ENCODE measurements at regions not wholly inside any gene's neighbourhood (a gene's known extent, or its start where the extent isn't known, plus 50 kb on each side); places are given as distances from the start of the nearest gene placed in this dataset.
A peak's percentile ranks its signal among the peaks of the same experiment; 100 is the strongest.

GRCh38 chr5:163712011-163712410, 206.6 kb downstream of the MAT2B start:
- TF ChIP-seq POLR2A (IDR thresholded peaks at IDR 0.05) (no peak), CTCF (IDR thresholded peaks at IDR 0.05) (no peak)
- H3K27ac ChIP-seq, result no peak overlapping the region
- no peak overlapping the region for H3K4me3 ChIP-seq (replicated peaks in 1 of 3)
- no peak for DNase-seq
- no peaks in the 10 kb centered on the region for H3K9me3 ChIP-seq
- H3K27me3 ChIP-seq, result no peaks in the 10 kb centered on the region
- H3K36me3 ChIP-seq, result no peaks in the 10 kb centered on the region
- no peaks in the 10 kb centered on the region for H3K4me1 ChIP-seq
- intact Hi-C loops (cut with DNase I), result no loop called here

- no peak for TF ChIP-seq CTCF (IDR thresholded peaks at IDR 0.05)
- intact Hi-C loops (cut with DNase I), result no loop called here
- no peaks in the 10 kb centered on the region for H3K36me3 ChIP-seq
- H3K27ac ChIP-seq, result no peak overlapping the region
- H3K4me3 ChIP-seq (replicated peaks in 1 of 3), result no peak overlapping the region
- DNase-seq, result no peak
- no peaks in the 10 kb centered on the region for H3K27me3 ChIP-seq
- H3K9me3 ChIP-seq, result no peaks in the 10 kb centered on the region
- H3K4me1 ChIP-seq, result no peaks in the 10 kb centered on the region
- 46 to 74% methylated on average over 5 of the region's 5 CpGs for WGBS, 2 donors
Measured at GRCh38 chr5:163718272-163718671, 212.9 kb downstream of the MAT2B start.

- no peak for DNase-seq
- Histone ChIP-seq H3K4me3 (replicated peaks in 1 of 3) (no peak overlapping the region), H3K27me3 (no peaks in the 10 kb centered on the region), H3K27ac (no peak overlapping the region), H3K9me3 (no peaks in the 10 kb centered on the region), H3K36me3 (no peaks in the 10 kb centered on the region), H3K4me1 (peaks cover 0 to 3% of the 10 kb centered on the region in 2 donors)
- 75 to 82% methylated on average over 3 of the region's 3 CpGs for WGBS, 2 donors
- TF ChIP-seq CTCF (IDR thresholded peaks at IDR 0.05), result no peak
- no peak for TF ChIP-seq POLR2A (IDR thresholded peaks at IDR 0.05)
- intact Hi-C loops (cut with DNase I), result no loop called here
Measured at GRCh38 chr5:163724305-163724704, 218.9 kb downstream of the MAT2B start.

GRCh38 chr5:163727028-163727427, 221.6 kb downstream of the MAT2B start:
- Histone ChIP-seq H3K4me3 (replicated peaks in 1 of 3) (no peak overlapping the region), H3K9me3 (no peaks in the 10 kb centered on the region), H3K27me3 (no peaks in the 10 kb centered on the region), H3K36me3 (no peaks in the 10 kb centered on the region), H3K27ac (peak overlapping the region in 1 of 3 donors; percentile 42), H3K4me1 (peaks cover 0 to 3% of the 10 kb centered on the region in 2 donors)
- DNase-seq, result peak; percentile 49 to 67
- 35 to 48% methylated on average over 4 of the region's 4 CpGs for WGBS, 2 donors
- intact Hi-C loops (cut with DNase I), result no loop called here
- TF ChIP-seq POLR2A (IDR thresholded peaks at IDR 0.05), result peak in 1 of 2 donors; percentile 18
- no peak for TF ChIP-seq CTCF (IDR thresholded peaks at IDR 0.05)

- H3K27me3 ChIP-seq, result no peaks in the 10 kb centered on the region
- no peaks in the 10 kb centered on the region for H3K9me3 ChIP-seq
- peak in 1 of 2 donors; percentile 6 for TF ChIP-seq POLR2A (IDR thresholded peaks at IDR 0.05)
- TF ChIP-seq CTCF (IDR thresholded peaks at IDR 0.05), result no peak
- H3K4me1 ChIP-seq, result peaks cover 0 to 3% of the 10 kb centered on the region in 2 donors
- H3K36me3 ChIP-seq, result no peaks in the 10 kb centered on the region
- intact Hi-C loops (cut with DNase I), result no loop called here
- 28 to 33% methylated on average over 5 of the region's 5 CpGs for WGBS, 2 donors
- H3K4me3 ChIP-seq (replicated peaks in 1 of 3), result no peak overlapping the region
- peak; percentile 85 to 88 for DNase-seq
- peak overlapping the region; percentile 7 to 43 (median 24) for H3K27ac ChIP-seq
Measured at GRCh38 chr5:163730206-163730756, 224.9 kb downstream of the MAT2B start.

All from thyroid gland (tissue), 4 donors.